ENCODE measurements at regions not wholly inside any gene's neighbourhood (a gene's known extent, or its start where the extent isn't known, plus 50 kb on each side); places are given as distances from the start of the nearest gene placed in this dataset.

DNA sequence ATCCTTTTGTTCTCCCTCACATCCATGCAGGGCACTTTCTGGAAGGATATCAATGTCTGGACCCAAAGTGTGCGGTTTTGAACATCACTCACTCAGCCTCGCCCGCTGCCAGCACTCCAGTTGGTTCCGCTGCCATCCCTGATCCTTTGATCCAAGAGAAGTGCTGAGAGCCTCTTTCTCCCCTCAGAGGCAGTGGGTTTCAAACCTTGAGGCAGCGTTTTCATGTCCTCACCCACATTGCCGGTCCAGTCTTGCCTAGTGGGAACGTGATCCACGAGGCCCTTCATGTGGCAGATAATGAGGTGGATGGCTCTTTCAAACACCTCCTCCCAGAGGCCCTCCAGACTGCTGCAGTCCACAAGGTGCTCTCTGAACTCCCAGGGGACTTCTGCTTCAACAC, 122.2 kb downstream of the ACTL8 start:
- no peak for DNase-seq

DNA sequence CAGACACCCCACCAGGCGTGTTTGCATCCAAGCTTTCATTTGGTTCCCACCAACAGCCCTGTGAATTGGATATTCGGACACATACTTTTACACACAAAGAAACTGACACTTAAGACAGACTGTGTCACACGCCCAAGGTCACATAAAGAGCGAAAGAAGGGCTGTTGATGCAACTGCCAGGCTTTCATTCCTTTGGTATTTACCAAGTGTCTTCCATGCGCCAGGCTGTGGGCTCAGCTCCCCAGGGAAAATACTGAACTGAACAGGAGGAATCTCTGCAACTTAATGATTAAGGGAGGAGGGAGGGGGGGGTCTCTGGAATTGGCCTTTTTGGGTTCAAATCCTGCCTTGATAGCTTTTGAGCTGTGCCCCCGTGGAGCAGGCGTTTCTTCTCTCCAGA, 122.8 kb downstream of the ACTL8 start:
- DNase-seq: no peak

DNA sequence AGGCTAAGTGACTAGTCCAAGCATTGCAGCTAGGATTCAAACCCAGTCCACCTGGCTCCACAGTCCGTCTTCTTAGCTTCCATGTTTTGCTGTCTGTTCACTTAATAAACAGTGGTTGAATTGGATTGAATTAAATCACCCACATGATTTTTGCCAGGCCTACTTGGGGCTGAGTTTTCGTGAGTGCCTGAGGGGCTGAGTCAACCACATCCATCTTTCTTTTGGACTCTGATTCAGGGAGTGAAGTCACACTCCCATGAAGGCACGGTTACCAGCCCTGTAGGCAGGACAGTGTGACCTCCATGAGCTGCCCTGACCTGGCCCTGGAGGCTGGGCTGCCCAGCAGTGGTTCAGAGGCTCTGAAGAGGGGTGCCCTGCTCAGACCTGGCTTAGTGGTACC, 123.7 kb downstream of the ACTL8 start:
- DNase-seq: no peak

DNA sequence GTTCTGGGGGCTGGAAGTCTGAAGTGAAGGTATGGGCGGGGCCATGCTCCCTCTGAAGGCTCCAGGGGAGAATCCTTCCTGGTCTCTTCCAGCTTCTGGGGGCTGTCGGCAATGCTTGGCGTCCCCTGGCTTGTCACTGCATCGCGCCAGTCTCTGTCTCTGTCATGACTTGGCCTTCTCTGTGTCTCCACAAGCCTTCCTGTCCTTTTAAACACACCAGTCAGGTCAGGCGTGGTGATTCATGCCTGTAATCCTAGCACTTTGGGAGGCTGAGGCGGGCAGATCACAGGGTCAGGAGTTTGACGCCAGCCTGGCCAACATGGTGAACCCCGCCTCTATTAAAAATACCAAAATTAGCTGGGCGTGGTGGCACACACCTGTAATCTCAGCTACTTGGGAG, 125.3 kb downstream of the ACTL8 start:
- DNase-seq: no peak

DNA sequence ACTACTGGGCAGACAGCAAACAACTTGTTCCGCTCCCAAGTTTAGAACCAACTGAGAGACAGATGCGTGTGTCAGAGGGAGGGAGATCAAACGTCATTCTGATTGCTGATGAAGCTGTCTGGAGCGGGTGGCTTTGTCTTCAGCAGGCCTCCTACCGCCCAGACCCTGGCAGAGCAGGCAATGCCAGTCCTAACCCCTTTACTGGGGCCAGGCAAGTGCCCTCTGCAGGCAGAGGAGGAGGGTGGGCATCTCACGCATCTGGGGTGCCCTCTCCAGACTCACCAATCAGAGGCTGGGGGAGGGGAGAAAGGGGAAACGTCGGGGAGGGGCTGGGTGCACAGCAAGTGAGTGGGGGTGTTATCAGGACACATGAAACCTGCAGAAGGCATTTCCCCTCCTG, 126.6 kb downstream of the ACTL8 start:
- no peak for DNase-seq

DNA sequence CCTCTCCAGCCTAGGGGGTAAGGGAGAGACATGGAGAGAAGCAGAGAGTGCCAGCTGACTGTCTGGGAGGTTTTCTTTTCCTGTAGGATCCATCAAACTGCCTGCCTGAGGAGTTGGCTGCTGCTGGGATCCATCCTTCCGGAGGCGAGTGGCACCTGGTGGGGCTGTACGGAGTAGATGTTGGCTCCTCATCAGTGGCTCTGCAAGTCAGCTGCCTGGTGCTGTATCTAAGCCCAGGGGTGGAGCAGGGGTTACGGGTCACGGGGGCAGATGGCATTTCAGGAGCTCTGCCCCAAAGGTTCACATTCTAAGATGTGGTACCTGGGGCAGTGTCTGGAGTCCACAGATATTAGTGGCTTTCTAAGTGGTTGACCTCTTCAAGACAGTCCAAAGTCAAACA, 128.0 kb downstream of the ACTL8 start:
- no peak for DNase-seq

DNA sequence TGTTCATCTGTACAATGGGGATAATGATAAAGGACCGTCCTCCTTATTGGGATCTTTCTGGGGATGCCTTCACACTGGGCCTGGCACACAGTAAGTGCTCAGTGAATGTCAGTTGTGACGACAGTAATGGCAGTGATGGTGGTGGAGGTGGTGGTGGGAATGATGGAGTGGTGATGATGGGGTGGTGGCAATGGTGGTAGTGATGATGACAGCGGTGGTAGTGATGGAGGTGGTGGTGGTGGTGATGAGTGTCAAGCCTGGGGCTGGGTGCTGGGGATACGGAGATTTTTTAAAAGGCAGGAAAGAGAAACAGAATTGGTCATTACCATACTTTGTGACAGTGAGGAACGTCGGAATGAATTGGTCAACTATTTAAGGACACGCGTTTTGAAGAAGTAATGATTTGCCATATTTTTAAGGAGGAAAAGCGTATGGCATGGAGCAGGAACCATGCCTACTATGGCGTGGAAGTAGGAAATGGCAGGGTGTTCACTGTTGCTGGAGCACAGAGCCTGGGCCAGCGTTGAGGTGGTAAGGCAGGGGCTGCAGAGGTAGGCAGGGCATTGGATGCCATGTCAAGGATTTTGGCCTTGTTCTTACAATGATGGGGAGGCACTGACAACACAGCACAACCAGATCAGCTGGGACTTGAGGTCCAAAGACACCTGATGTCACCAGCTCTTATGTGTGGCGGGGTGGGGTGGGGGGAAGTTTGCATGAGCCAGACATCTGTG, 128.7 kb downstream of the ACTL8 start:
- DNase-seq: no peak

DNA sequence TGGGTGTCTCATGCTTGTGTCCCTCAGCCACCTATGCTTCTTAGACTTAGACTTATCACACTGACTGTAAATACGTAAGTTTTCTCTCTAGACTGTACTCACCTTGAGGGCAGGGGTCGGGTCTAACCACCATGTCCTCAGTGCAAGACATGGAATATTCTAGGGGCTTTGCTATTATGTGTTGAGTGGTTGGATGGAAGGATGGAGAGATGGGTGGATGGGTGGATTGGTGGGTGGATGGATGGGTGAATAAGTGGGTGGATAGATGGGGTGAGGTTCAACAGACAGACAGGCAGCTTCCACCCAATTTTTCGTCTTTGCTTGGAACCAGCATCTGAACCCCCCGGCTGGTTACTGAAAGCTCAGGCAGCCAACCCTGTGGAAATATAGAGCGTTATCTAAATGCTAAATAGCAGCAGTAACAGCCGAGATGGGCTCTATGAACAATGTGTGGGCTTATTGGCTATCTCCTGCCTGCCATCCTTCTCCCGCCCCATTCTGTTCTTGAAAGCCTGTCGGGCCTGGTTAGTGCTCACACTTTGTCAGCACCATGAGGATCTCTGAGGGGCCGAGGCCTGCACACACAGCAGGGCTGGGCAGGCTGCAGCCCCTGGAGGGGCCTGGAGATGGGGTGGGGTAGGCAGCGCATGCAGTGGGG, 130.7 kb downstream of the ACTL8 start:
- DNase-seq: no peak

DNA sequence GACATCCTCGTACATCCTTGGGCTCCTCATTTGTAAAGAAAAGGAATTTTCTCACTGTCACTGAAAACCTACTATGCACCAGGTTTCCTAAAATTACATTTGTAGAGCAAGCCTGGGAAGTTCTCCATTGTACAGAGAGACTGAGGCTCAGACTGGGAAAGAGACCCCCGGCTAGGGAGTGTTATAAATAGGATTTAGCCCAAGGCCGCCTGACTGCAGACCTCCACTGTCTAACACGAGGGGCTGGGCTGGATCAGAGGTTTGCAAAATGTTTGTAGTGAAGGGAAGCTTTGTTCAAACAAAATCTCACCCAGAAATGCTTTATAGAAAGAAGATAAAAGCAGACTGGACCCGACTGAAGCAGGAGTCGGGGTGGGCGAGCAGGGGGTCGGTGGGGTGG, 131.3 kb downstream of the ACTL8 start:
- no peak for DNase-seq

DNA sequence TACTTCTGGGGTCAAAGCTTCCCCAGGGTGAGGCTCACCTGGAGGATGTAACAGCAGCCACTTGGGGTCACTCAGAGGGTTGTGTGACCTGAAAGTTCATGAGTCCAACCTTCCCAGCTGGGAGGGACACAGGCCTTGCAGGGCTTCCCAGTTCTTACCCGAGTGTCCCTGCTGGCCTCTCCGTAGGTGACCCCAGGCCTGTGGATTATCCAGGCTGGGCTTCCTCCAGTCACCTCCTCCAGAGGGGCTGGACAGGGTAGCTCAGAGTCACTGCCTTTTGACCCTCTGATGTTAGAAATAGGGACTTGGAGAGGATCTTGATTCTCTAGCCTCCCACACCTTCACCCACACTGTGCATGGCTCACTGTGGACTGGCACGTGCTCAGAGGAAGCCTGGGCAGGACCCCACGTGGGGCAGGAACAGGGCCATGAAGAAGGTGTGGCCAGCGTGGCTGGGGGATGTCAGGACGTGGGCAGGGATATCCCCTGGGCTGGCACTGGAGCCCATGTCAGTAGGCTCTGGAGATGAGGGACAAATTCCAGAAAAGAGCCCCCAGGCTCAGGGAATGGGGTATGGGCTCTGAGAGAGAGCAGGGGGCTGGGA, 131.8 kb downstream of the ACTL8 start:
- no peak for DNase-seq

DNA sequence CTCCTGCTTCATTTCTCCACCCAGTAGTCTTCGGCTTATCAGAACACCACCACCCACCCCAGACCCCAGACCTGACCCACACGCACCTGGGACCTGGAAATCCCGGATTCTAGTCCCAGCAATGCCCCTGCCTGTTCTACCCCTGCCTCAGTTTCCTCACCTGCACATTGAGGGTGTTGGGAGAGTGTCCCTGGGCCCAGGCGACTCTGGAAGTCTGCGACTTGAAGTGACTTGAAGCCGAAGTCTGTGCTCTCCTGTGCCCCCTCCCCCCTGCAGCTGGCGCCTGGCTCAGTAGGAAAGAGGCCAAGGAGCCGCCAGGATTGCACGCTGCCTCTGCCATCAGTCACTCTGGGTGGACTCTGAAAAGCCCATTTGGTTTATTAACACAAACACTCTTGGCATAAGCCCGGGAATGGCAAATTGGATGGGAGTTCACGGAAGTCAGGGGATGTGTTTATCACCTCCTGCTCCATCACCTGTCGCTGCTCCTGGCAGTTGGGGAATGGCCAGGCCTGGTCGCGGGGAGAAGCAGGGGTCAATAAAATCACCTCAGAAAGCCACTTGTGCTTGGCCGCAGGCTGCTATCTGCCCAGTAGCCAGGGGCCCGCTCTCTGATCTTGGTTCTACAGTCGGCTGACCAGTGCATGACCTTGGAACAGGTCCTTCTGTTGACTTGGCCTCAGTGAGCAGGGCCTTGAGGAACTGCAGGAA, 132.7 kb downstream of the ACTL8 start:
- no peak for DNase-seq

DNA sequence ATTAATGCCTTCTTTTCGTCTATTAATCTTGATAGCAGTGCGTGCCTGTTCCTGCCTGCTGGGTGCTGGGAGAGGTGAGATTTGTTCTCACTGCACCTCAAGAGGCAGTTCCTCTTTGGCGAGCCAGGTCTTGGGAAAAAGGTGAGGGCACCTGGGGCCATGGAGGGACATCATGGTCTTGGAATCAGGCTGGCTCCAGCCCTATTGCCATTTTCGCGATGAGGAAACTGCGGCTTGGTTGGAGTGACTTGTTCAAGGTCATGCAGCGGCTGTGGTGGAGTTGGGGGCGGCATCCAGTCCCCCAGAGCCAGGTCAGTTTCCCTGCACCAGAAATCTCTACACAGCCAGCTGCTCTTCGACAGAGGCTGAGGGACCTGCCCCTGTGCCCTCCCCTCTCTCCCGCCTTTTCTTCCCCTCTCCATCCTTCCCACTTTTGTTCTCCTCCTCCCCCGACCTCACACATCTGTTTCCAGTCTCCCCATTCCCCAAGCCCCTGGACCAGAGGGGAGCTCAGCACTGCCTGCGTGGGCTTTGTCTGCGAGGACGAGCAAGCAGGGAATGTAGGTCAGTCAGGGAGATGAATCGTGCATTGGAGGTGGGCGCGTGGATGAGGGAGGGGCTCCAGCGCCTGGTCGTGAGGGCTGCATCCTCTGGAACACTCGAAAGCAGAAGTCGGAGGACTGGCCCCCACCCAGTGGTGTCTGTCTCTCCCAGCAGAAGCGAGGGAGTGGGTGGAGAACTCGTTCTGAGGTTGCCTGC, 135.1 kb downstream of the ACTL8 start:
- DNase-seq: no peak

DNA sequence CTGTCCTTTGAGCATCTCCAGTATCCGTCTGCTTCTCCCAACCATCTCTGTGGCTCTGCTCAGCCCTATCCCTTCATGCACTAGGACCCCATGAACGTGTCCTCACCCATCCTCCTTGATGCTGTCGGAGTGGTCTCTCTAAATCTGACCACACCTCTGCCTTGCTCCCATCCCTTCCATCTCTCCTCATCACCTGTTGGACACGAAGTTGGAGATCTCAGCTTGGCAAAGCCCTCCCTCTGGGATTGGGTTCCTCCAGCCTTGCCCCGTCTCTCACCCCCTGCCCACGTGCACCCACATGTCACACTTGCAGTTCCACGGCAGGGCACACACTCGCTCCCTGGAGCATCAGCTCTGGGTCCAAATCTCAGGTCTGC, 135.7 kb downstream of the ACTL8 start:
- no peak for DNase-seq

DNA sequence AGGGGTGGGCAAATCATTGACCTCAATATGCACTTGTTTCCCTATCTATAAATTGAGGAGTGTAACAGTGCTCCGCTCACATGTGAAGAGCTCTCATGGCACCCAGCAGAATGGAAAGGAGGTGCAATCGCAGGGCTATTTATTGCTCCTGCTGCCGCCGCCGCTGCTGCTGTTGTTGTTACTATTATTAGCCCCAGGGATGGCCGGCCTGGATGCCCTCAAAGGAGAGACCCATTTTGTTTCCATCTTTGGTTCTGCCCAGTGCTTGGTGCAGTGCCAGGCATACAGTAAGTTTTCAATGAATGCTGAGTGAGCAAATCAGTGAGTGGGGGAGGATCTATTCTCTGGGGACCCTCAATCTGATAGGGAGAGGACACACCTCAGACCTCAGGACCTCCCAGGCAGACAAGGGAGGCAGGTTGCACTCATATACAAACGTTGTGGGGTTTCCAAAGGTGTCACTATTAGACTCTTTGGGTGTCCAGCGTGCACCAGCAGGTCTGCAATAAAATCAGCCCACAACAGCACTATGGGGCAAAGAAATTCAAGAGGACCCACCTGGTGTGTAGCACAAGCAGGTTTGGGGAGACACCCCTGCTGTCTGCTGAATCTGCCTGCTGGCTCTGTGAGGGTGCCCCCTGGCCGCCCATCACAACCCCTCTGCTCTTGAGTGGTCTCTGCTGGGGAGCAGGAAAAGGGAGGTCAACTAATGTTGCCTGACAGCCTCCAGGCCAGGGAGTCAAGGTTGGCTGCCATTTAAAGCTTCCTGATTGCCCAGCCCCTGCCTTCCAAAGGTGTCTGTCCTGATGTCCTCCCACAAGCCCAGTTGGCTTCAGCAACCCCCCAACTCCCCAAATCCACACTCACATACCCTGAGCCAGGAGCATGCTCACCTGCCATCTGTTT, 136.3 kb downstream of the ACTL8 start:
- DNase-seq: no peak

DNA sequence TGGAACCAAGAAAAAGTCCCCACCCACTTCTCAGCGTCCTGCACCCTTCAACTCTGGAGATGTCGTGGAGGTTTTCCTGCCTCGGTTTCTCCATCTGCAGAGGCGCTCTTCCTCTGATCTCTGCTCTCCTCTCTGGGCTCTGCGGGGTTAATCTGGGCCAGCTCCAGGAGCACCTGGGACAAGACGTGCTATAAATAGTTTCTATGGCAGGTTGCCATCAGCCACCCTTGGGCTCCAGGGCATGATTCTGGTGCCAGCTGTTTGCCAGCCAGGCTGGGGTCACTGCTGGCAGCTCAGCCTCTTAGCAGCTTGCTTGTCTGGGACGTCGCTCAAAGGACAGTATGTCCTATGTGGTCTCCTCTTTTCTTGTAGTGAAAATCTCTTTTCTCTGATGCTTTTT, 137.1 kb downstream of the ACTL8 start:
- DNase-seq: no peak

DNA sequence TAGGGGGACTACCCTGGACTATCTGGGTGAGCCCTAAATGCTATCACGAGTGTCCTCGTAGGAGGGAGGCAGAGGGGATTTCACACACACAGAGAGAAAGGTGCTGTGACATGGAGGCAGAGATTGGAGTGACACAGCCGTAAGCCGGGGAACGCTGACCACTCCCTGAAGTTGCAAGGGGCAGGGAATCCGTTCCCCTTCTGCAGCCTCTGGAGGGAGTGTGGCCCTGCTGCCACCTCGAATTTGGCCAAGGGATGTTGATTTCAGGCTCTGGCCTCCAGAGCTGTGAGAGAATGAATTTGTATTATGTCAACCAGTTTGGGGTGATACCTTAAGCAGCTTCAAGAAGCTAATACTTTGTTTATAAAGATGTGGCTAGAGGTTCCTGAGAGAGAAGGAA, 137.7 kb downstream of the ACTL8 start:
- DNase-seq: no peak

DNA sequence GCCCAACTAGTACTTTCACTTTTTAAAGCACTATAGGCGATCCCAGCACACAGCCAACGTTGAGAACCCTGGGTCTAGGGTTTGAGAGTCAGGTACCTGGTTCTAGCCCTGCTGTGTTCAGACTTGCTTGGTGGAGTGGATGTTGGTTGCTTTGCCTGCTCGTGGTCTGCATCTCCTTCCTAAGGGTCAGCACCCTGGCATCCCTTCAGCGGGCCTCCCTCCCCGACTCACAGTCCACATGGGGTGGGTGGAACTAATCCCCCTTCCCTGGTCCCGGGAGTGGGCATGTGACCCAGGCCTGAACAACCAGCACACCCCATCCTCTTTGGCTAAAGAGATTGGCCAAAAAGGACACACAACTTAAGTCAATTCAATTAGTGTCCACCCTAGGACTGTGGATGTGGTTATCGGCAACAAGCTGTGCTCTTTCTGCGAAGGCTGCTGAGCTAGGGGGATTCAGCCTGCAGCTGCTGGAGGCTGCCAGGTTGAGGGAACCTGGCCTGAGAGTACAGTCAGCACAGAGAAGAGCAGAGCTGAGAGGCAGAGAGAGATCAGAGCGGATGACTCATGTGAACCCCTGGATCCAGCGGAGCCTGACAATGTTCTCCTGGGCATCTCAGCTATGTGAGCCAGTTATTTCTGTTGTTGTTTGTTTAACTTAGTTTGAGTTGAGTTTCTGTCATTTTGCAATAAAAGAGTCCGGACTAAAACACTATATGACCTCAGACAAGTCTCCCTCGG, 138.9 kb downstream of the ACTL8 start:
- no peak for DNase-seq

DNA sequence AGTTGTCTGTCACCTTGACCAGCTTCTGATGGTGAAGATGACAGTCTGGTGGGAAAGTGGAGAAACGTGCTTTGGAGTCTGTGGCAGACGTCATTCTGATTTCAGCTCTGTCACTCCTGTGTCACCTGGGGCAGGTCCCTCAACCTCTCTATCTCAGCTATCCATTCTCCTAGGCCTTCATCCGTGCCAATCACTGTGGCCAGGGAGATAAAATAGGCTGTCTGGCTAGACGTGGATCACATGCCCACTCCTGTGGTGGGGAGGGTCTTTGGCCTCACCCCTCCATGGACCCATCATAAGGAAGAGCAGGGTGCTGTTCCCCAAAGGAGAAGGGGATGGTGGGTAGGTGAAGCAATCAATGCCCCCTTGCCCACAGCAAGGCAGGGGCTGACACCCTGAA, 140.3 kb downstream of the ACTL8 start:
- DNase-seq: no peak

DNA sequence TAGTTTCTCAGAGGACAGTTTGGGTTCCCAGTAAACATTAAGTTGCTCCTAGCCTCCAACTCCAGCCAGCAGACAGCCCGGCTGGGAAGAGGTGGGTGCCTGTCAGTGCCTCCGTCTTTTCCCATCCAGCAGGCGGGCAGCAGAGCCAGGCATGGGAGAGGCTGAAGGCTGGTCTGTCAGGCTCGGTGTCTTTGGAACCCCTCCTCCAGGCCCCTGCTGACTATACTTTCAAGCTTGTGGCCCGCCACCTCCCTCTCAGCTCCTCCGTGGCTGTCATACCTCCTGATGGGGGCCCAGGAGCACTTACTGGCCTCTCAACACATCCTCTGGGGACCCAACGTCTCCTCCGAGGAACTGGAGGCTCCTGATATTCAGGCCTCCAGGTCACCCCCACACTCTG, 140.9 kb downstream of the ACTL8 start:
- no peak for DNase-seq

DNA sequence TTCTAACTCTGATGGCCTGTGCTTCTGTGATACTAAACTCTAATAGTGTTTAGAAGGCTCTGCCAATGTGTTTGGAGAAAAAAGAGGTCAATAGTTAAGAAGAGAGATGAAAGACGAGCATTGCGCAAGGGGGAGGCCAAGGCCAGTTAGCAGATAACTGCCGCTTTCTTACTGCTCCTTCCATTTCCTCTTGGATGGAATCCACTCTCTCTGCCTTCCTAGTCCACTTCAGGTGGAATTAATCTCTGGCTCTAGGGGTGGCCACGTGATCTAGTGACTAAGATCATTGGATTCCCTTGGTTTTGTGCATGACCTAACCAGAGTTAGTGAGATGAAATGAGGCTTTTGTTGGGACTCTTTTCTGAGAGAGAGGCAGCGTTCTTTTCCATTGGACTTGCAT, 148.3 kb downstream of the ACTL8 start:
- no peak for DNase-seq

DNA sequence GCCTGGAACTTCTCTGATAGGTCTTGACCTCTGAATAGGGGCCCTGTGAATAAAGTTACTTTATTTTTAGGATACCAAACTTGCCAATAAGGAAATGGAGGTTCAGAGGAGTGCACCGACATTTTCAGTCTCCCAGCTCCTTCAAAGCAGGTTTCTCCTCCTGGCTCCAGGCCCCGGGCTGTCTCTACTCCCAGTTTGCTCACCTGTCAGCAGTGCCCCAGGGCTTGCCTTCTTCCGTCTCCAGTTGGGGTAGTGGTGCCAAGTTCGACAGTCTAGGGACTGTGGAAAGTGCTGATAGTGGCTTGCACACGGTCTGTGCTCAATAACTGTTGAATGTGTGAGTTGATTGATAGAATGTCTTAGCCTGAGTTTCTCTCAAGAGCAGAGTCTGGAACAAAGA, 149.2 kb downstream of the ACTL8 start:
- DNase-seq: no peak

All from stimulated activated CD4-positive, alpha-beta T cell treated with anti-CD3 and anti-CD28 coated beads, Interleukin-12 subunit alpha, Interleukin-12 subunit beta, amount 100 ng/mL, for 4 hours (primary cell).